Right atrium auricular region (tissue), 2 donors: ENCODE measurements at regions not wholly inside any gene's neighbourhood (a gene's known extent, or its start where the extent isn't known, plus 50 kb on each side); places are given as distances from the start of the nearest gene placed in this dataset.

Experiments used
- DNase-seq: peaks from one replicate; pipeline ENCODE4 v3.0.0-alpha.2; 2019; ENCODE audit warnings: low spot score
- H3K27ac ChIP-seq, 2 donors: fragments of 200-600 bp; sonication (generic); 1 replicate in 1 of 2; 2 replicates in 1 of 2; pipeline ENCODE4 v1.5.1; 2016 to 2019
- H3K27me3 ChIP-seq, 2 donors: fragments of 200-600 bp; sonication (generic); one replicate each; pipeline versions ENCODE4 v1.5.1 to v1.6.0; 2017 to 2019
- H3K36me3 ChIP-seq: fragments of 200-600 bp; sonication (generic); one replicate; pipeline ENCODE4 v1.5.1; 2016
- H3K4me1 ChIP-seq, 2 donors: fragments of 200-600 bp; sonication (generic); one replicate each; pipeline versions ENCODE4 v1.5.1 to v1.6.0; 2017 to 2019
- H3K4me3 ChIP-seq, 2 donors: fragments of 200-600 bp; sonication (generic); 1 replicate in 1 of 2; 2 replicates in 1 of 2; pipeline ENCODE4 v1.5.1; 2017 to 2019; ENCODE audit warnings: mild to moderate bottlenecking in 1 of 2, moderate library complexity in 1 of 2
- H3K9me3 ChIP-seq, 2 donors: fragments of 200-600 bp; sonication (generic); one replicate each; pipeline ENCODE4 v1.5.1; 2019
- CTCF ChIP-seq, 2 donors: fragments of 200-600 bp; sonication (generic); IDR thresholded peaks; one replicate each; pipeline ENCODE4 v1.5.1; 2019; ENCODE audit warnings: antibody characterized with exemption in 2 of 2

GRCh38 chr7:25656071-25656470 lies 427.8 kb upstream of the NPVF start:
- peaks cover 0 to 20% of the 10 kb centered on the region in 2 donors for H3K4me1 ChIP-seq
- H3K4me3 ChIP-seq, result no peak overlapping the region
- TF ChIP-seq CTCF (IDR thresholded peaks at IDR 0.05), result no peak
- no peaks in the 10 kb centered on the region for H3K36me3 ChIP-seq
- H3K9me3 ChIP-seq, result no peaks in the 10 kb centered on the region
- no peak for DNase-seq
- no peaks in the 10 kb centered on the region for H3K27me3 ChIP-seq
- H3K27ac ChIP-seq, result peak overlapping the region; percentile 23 to 35

- no peaks in the 10 kb centered on the region for H3K27me3 ChIP-seq
- H3K4me3 ChIP-seq, result no peak overlapping the region
- no peak for TF ChIP-seq CTCF (IDR thresholded peaks at IDR 0.05)
- peak overlapping the region; percentile 23 to 35 for H3K27ac ChIP-seq
- peaks cover 0 to 20% of the 10 kb centered on the region in 2 donors for H3K4me1 ChIP-seq
- DNase-seq, result no peak
- no peaks in the 10 kb centered on the region for H3K36me3 ChIP-seq
- H3K9me3 ChIP-seq, result no peaks in the 10 kb centered on the region
Observed at GRCh38 chr7:25656581-25657026, 428.3 kb upstream of the NPVF start.

GRCh38 chr7:25658375-25658774 lies 430.1 kb upstream of the NPVF start:
- TF ChIP-seq CTCF (IDR thresholded peaks at IDR 0.05), result no peak
- no peaks in the 10 kb centered on the region for H3K36me3 ChIP-seq
- H3K27me3 ChIP-seq, result no peaks in the 10 kb centered on the region
- H3K4me1 ChIP-seq, result peaks cover 0 to 32% of the 10 kb centered on the region in 2 donors
- no peaks in the 10 kb centered on the region for H3K9me3 ChIP-seq
- H3K27ac ChIP-seq, result peak overlapping the region in 1 of 2 donors; percentile 30
- H3K4me3 ChIP-seq, result no peak overlapping the region
- no peak for DNase-seq

- TF ChIP-seq CTCF (IDR thresholded peaks at IDR 0.05), result no peak
- H3K36me3 ChIP-seq, result no peaks in the 10 kb centered on the region
- H3K9me3 ChIP-seq, result no peaks in the 10 kb centered on the region
- no peak overlapping the region for H3K4me3 ChIP-seq
- peak overlapping the region; percentile 28 to 32 for H3K27ac ChIP-seq
- DNase-seq, result no peak
- peaks cover 0 to 42% of the 10 kb centered on the region in 2 donors for H3K4me1 ChIP-seq
- no peaks in the 10 kb centered on the region for H3K27me3 ChIP-seq
Observed at GRCh38 chr7:25659841-25660240, 431.6 kb upstream of the NPVF start.

- Histone ChIP-seq H3K4me3 (no peak overlapping the region), H3K4me1 (peaks cover 0 to 33% of the 10 kb centered on the region in 2 donors), H3K9me3 (no peaks in the 10 kb centered on the region), H3K36me3 (no peaks in the 10 kb centered on the region), H3K27ac (peak overlapping the region; percentile 50 to 78), H3K27me3 (no peaks in the 10 kb centered on the region)
- TF ChIP-seq CTCF (IDR thresholded peaks at IDR 0.05), result no peak
- DNase-seq, result no peak
Observed at GRCh38 chr7:25662841-25663800, 434.8 kb upstream of the NPVF start.
